ENCODE measurements at regions not wholly inside any gene's neighbourhood (a gene's known extent, or its start where the extent isn't known, plus 50 kb on each side); places are given as distances from the start of the nearest gene placed in this dataset.

DNA sequence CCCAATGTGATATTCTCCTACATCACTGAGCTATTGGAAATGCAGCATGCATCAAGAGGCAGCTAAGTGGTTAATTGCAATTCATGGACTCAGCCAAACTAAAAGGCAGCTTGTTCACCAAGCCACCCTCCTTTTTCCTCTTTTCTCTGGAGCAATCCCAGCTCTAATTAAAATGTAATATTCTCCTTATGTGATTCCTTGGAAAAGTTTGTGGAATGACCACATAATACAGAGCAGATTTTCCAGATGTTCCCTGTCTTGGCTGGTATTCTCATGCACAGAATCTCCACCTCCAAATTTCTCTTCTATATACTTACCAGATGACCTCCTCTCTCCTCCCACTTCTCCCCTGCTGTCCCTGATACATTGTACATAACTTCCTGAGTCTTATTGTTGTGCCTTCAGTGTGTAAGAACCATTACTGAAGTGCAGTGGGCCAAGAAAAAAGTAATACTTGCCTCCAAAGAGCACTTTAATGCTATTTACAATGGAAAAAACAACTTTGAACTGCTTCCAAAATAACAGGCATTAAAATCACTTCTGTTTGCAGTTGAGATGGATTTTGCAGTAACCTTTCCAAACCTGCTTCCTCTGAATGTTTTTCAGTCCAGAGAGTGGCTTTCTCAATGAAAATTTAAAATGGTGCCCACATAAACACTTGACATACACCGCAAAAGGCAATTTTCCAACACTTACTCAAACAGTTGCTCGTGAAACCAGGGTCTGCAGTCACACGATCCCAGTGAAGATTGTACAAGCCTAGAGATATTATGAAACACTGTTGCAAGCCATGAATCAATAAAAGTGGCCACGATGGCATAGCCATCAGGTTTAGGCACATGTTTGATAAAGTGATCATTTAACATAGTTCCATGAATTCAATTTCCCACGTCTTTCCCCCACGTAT, 258.0 kb downstream of the MTX2 start:
- H3K27ac ChIP-seq, result no peak overlapping the region
- no peaks in the 10 kb centered on the region for H3K27me3 ChIP-seq
- TF ChIP-seq, protein P1, sequence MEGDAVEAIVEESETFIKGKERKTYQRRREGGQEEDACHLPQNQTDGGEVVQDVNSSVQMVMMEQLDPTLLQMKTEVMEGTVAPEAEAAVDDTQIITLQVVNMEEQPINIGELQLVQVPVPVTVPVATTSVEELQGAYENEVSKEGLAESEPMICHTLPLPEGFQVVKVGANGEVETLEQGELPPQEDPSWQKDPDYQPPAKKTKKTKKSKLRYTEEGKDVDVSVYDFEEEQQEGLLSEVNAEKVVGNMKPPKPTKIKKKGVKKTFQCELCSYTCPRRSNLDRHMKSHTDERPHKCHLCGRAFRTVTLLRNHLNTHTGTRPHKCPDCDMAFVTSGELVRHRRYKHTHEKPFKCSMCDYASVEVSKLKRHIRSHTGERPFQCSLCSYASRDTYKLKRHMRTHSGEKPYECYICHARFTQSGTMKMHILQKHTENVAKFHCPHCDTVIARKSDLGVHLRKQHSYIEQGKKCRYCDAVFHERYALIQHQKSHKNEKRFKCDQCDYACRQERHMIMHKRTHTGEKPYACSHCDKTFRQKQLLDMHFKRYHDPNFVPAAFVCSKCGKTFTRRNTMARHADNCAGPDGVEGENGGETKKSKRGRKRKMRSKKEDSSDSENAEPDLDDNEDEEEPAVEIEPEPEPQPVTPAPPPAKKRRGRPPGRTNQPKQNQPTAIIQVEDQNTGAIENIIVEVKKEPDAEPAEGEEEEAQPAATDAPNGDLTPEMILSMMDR (IDR thresholded peaks at IDR 0.05), result no peak
- no peak for TF ChIP-seq POLR2A (IDR thresholded peaks at IDR 0.05)
- WGBS, 2 donors, result 55 to 62% methylated on average over 6 of the region's 6 CpGs
- no peaks in the 10 kb centered on the region for H3K9me3 ChIP-seq
- no peaks in the 10 kb centered on the region for H3K36me3 ChIP-seq (ENCODE audit: low read depth, missing control alignments)
- no peak for DNase-seq
- intact Hi-C loops (cut with DNase I; ENCODE audit: low total_unique reads), result no loop called here
- H3K4me1 ChIP-seq, result no peaks in the 10 kb centered on the region
- no peak overlapping the region for H3K4me3 ChIP-seq

DNA sequence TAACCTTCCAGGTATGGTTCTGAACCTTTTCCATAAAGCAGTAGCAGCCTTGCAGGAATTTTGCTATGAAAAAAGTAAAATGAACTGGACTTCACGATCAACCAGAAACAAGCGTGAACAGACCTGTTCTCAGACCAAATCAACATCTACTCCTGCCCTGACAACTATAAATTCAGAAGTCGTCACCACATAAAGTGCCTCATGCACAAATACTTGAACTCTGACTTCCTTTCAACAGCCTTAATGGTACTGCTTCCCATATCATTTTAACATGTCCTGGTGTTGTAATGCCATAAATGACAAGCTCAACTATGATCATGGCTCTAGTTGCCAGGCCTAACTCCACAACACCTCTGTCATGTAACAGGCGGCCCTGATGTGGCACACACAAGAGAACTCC, 262.4 kb downstream of the MTX2 start:
- TF ChIP-seq, protein P1 (IDR thresholded peaks at IDR 0.05), result no peak
- no peak for TF ChIP-seq POLR2A (IDR thresholded peaks at IDR 0.05)
- Histone ChIP-seq H3K27ac (no peak overlapping the region), H3K4me3 (no peak overlapping the region), H3K4me1 (no peaks in the 10 kb centered on the region), H3K9me3 (no peaks in the 10 kb centered on the region), H3K27me3 (no peaks in the 10 kb centered on the region), H3K36me3 (ENCODE audit: low read depth, missing control alignments) (no peaks in the 10 kb centered on the region)
- DNase-seq, result no peak
- 81 to 95% methylated on average over 4 of the region's 4 CpGs for WGBS, 2 donors
- intact Hi-C loops (cut with DNase I; ENCODE audit: low total_unique reads), result no loop called here

DNA sequence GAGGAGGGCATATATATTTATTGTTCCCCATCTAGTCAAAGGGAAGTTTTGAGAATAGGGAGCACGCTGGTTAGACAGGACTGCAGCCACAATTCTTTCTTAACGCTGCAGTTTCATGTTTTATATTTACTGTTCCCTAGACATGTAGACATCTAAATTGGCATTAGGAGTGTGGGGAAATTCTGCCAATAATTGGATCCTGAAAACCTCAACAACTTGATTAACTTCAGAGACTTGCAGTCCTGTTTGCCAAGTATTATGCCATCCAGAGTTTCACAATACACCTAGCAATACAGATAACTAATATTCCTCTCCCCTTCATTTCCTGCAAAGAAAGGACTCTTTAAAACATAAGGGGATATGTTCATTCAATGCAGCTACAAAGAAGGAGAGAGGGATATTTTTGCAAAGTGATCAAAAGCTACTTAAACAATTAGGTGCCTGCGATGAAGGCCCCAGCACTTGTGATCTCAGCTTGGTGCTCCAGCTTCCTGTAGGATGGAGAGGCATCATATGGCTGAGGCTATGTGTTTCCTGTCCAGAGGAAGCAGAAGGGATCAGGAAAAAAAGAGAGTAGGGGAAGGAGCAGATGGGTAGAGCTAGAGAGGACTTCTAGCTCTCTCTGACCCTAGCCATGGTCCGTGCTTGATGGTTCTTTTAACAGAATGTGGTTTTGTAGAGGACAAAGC, 264.4 kb downstream of the MTX2 start:
- Histone ChIP-seq H3K27me3 (no peaks in the 10 kb centered on the region), H3K36me3 (ENCODE audit: low read depth, missing control alignments) (no peaks in the 10 kb centered on the region), H3K4me1 (no peaks in the 10 kb centered on the region), H3K9me3 (no peaks in the 10 kb centered on the region), H3K4me3 (no peak overlapping the region), H3K27ac (no peak overlapping the region)
- TF ChIP-seq, protein P1 (IDR thresholded peaks at IDR 0.05), result no peak
- TF ChIP-seq POLR2A (IDR thresholded peaks at IDR 0.05), result no peak
- DNase-seq, result no peak
- intact Hi-C loops (cut with DNase I; ENCODE audit: low total_unique reads), result no loop called here
- 90 to 96% methylated on average over 4 of the region's 4 CpGs for WGBS, 2 donors

DNA sequence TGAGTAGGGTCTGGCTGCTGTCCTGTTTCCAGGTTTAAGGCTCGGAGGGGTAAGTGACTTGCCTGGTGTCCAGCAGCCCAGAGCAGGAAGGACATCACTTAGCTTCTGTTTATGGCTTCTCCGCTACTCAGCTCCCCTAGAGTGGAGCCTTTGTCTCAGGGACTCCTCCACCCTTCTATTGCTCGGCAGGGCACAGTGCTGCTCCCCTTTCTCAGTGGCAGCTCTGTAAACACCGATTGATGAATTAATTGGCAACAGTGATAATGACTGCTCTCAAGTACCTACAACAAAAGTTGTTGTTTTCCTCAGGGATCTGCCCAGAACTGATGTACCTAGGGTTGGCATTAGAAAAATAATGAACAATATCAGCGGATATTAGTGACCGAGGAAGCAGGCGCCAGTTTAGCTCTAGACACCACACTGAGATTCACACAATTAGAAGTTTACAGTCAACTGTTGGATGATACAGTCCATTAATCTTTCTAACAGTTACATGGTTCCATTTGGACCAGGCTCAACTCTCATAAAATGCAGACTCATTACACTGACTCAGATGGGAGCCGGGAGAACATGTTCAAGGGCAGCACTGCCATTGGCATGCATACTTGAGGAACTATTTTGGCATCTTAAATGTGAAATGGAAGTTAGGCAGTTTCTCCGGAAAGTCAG, 265.7 kb downstream of the MTX2 start:
- no peak for TF ChIP-seq POLR2A (IDR thresholded peaks at IDR 0.05)
- TF ChIP-seq, protein P1 (IDR thresholded peaks at IDR 0.05), result no peak
- H3K9me3 ChIP-seq, result no peaks in the 10 kb centered on the region
- WGBS, 2 donors, result 67 to 79% methylated on average over 9 of the region's 9 CpGs
- no peaks in the 10 kb centered on the region for H3K36me3 ChIP-seq (ENCODE audit: low read depth, missing control alignments)
- no peak for DNase-seq
- intact Hi-C loops (cut with DNase I; ENCODE audit: low total_unique reads), result no loop called here
- H3K27ac ChIP-seq, result no peak overlapping the region
- H3K27me3 ChIP-seq, result no peaks in the 10 kb centered on the region
- no peak overlapping the region for H3K4me3 ChIP-seq
- no peaks in the 10 kb centered on the region for H3K4me1 ChIP-seq
